HG03439 (cell line): ENCODE measurements at regions not wholly inside any gene's neighbourhood (a gene's known extent, or its start where the extent isn't known, plus 50 kb on each side); places are given as distances from the start of the nearest gene placed in this dataset.
"Not testable (repeated sequence)": the region's sequence is repeated elsewhere in the genome, so short reads cannot be mapped to it uniquely, and the experiment has no call there.

Experiments
- ATAC-seq: cut with Tn5 transposase; IDR thresholded peaks from one replicate; pipeline ENCODE4 v1.9.1; 2021; ENCODE audit warnings: mild to moderate bottlenecking, moderate library complexity; ENCODE audit not compliant: unreplicated experiment

DNA sequence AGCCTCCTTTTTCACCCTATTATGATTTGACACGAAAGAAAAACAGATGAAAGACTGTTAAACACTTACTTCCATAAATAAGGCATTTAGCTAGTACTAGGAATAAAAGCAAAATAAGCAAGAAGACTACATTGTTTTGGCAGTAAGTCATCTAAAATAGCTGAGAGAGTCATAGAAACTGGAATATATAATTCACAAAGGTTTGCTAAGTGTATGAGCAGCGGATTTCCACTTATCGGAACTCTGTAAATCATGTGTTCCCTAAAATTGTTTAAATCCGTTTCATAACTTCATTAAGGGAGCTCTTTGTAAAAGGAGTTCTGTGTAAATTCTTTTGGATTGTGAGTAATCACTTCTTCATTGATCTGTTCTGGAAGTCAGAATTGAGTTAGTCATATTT lies 202.5 kb upstream of the CBLB start:
- ATAC-seq, result no peak

DNA sequence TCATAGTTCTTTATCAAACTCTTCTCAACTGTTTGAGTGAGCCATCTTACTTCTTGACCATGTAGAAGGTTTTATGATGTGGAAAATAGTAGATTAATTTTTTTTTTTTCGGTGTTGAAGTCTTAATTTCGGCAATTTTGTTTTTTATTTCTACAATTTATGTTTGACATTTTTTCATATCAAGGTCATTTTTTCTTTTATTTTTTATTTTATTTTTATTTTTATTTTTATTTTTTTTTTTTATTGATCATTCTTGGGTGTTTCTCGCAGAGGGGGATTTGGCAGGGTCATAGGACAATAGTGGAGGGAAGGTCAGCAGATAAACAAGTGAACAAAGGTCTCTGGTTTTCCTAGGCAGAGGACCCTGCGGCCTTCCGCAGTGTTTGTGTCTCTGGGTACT lies 203.8 kb upstream of the CBLB start:
- ATAC-seq, result not testable (repeated sequence)

GRCh38 chr3:106073806-106074205 lies 205.0 kb upstream of the CBLB start:
- ATAC-seq, result not testable (repeated sequence)

- not testable (repeated sequence) for ATAC-seq
These were observed 206.9 kb upstream of the CBLB start for GRCh38 chr3:106075731-106076130.

DNA sequence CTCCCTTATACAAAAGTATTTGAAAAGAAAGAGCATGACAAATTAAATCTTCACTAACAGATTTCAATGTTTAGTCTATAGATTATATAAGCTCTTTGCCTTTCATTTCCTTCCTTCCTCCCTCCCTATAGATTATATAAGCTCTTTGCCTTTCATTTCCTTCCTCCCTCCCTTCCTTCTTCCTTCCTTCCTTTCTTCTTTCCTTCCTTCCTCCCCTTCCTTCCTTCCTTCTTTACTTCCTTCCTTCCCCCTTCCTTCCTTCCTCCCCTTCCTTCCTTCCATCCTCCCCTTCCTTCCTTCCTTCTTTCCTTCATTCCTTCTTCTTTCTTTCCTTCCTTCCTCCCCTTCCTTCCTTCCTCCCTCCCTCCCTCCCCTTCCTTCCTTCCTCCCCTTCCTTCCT lies 209.8 kb upstream of the CBLB start:
- no peak for ATAC-seq

GRCh38 chr3:106082616-106083015 lies 213.8 kb upstream of the CBLB start:
- ATAC-seq, result no peak

DNA sequence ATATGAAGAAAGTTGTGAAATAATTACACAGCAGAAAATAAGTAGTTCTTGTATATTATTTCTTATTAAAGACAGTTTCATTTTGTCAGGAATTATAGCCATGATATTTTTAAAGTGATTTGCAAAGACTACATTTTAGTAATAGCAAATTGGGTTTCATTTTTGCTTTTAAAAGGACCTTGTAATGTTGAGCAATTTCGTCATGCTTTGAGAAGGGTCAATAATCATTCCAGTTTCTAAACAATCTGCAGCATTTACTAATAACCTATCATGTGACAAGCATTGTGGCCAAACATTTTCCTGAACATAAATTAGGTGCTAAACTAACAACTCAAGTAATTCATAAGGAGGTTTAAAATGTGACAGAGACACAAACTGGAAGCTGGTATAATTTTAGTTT lies 214.4 kb upstream of the CBLB start:
- no peak for ATAC-seq

GRCh38 chr3:106083854-106084253 lies 215.0 kb upstream of the CBLB start:
- ATAC-seq, result no peak

- ATAC-seq, result no peak
These were observed 217.2 kb upstream of the CBLB start for GRCh38 chr3:106086038-106086437.

DNA sequence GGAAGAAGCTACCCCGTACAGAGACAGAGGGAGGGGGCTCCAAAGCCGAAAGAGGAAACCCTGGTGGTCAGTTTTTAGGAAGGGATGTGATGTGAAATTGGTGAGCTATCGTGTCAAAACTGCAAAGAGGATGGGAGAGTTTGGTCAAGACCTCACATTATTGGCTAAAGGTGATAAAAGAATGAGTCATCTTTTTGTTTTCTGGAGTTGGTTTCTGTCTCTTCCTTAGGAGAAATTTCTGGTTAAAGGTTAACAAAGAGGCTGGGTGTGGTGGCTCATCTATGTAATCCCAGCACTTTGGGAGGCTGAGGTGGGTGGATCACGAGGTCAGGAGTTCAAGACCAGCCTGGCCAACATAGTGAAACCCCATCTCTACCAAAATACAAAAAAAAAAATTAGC lies 217.8 kb upstream of the CBLB start:
- no peak for ATAC-seq

GRCh38 chr3:106088304-106088703 lies 219.5 kb upstream of the CBLB start:
- no peak for ATAC-seq

DNA sequence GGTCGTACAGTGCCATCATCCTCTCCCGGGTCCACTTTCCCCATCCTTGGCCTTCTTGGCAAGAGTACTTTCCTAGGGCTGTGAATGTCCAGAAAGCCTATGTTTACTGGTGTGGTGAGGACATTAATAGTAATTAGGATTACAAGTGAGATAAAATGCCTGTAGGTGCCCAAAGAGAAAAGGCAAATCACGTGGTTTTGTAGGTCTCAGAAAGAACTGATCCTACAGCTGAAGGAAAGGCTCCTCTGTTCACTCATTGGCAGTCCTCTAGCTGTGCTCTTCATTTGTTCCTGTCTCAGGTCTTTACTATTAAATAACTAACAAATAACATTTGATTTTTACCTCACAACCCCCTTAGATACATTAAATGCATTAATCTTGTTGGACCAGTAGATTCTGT lies 220.1 kb upstream of the CBLB start:
- no peak for ATAC-seq

DNA sequence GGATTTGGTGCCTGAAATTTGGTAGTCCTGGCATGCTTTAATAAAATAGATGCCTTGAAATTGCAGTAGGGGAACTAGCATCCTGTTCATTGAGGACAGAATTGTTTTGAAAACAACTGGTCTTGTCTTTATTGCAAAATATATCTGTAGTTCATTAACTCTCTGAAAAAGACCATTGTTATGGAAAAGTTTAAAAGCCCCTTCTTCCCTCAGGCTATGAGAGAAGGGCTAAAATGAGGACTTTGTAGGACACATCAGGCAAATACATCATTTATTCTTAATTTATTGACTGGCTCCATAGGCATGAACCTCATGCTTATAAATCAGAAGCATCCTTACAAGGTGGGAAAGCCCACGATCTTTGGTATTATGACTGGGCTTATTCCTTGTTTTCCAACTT lies 221.0 kb upstream of the CBLB start:
- no peak for ATAC-seq

- no peak for ATAC-seq
These were observed 224.0 kb upstream of the CBLB start for GRCh38 chr3:106092792-106093191.

DNA sequence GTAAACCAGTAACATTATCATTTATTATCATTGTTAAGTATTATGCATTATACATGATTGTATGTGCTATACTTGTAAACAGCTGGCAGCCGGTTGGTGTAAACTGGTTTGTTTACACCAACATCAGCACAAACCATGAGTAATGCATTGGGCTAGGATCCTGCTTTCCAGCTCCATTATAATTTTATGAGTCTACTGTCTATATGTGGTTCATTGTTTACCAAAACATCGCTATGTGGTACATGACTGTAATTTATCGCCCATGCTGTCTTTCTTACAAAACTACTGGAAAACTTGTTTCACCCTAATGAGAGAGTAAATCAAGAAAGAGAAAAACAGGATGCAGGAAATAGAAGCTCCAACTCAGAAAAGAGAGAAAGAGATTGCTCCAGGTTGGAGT lies 224.8 kb upstream of the CBLB start:
- ATAC-seq, result no peak

DNA sequence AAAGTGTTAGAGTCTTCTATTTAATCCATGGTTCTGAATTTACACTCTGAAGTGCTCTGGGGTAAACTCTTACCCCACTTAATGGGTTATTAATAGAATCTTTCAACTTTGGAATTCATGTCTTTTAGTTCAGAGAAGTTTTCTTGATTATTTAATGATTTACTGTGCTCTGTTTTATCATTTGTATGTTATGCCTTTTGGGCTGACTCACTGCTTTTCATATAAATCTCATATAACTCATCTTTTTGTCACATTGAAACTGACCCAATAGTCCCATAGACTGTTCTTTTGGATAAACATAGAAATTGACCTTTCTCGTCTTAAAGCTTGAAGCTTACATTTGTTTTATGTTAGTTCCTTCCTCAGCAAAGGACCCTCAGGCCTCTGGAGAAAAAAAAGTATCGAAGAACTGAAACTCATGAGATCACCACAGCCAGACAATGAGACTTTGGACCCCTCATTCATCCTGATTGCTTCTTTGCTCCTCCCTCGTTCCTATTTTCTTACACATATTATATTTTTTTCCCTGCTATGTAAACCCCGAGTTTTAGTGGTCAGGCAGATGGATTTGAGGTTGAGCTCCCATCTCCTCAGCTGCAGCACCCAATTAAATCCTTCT lies 229.1 kb upstream of the CBLB start:
- ATAC-seq, result no peak

DNA sequence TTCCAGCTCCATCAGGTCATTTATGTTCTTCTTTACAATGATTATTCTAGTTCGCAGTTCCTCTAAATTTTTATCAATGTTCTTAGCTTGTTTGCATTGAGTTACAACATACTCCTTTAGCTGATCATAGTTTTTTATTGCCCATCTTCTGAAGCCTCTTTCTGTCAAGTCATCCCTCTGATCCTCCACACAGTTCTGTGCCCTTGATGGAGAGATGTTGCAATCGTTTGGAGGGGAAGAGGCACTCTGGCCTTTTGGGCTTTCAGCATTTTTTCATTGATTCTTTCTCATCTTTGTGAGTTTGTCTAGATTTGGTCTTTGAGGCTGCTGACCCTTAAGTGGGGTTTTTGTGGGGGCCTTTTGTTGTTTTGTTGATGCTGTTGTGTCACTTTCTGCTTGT lies 234.6 kb upstream of the CBLB start:
- no peak for ATAC-seq

- no peak for ATAC-seq
These were observed 235.3 kb upstream of the CBLB start for GRCh38 chr3:106104078-106104477.

DNA sequence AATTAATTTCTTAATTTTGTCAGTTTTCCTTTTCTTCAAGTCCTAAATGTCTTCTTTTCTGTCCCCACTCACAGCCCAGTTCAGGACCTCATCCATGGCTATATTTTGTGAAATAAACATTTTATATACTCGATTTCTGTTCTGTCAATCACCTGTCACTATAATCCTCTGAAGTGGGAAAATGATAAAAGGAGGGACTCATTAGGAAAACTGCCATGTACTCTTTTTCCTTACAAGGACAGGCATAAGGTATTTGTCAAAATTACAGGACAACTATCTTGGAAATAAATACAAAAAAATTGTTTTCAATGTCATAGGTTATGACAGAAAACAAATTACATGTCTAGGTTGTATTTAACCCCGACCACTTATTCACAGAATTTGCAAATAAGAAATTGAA lies 240.1 kb upstream of the CBLB start:
- ATAC-seq, result no peak

DNA sequence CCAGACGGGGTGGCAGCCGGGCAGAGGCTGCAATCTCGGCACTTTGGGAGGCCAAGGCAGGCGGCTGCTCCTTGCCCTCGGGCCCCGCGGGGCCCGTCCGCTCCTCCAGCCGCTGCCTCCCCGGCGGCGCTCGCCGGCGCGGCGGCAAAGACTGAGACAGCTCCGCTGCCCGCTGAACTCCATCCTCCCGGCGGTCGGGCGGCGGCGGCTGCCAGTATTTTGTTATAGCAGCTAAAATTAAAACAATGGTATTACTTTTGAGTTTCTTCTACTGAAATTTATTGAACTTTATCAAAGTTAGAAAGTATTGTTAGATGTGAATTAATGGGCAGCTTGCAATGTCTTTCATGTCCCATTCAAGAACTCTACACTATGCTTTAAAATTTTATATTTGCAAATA lies 243.7 kb upstream of the CBLB start:
- ATAC-seq, result not testable (repeated sequence)

GRCh38 chr3:106113747-106114146 lies 244.9 kb upstream of the CBLB start:
- ATAC-seq, result no peak

DNA sequence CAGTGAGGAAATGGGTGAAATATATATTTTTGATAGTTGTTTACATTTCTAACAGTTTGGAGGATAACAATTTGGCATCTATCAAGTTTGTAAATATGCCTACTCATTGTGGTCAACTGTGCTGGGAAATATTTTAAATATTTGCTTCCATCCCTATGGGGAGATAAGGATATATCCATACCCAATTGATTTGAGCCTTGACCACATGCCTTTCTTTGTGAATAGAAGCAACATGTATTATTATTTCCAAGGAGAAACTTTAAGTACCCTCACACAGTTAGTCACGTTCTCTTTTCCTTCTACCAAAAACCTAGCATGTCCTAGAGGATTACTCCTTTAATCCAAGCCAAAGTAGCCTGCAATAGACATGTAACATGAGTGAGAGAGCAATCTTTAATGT lies 245.4 kb upstream of the CBLB start:
- no peak for ATAC-seq

DNA sequence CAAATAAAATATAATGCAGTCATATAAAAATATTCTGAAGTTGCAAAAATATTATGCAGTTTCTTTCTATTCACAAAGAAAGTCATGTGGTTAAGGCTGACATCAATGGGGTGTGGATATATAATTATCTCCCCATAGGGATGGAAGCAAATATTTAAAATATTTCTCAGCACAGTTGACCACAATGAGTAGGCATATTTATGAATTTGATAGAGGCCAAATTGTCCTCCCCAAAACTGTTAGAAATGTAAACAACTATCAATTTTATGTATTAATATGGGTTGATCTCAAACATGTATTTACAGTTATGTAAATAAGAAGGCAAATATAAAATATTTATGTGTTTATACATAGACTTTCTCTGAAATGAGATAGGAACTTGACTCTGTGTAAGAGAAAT lies 246.0 kb upstream of the CBLB start:
- ATAC-seq, result no peak

GRCh38 chr3:106115557-106115956 lies 246.7 kb upstream of the CBLB start:
- no peak for ATAC-seq
